ENCODE measurements at regions not wholly inside any gene's neighbourhood (a gene's known extent, or its start where the extent isn't known, plus 50 kb on each side); places are given as distances from the start of the nearest gene placed in this dataset.
"Not testable (repeated sequence)": the region's sequence is repeated elsewhere in the genome, so short reads cannot be mapped to it uniquely, and the experiment has no call there.

- DNase-seq = no peak
Measured at GRCh38 chr4:179595671-179596410, 2153.6 kb upstream of the AGA start.

DNA sequence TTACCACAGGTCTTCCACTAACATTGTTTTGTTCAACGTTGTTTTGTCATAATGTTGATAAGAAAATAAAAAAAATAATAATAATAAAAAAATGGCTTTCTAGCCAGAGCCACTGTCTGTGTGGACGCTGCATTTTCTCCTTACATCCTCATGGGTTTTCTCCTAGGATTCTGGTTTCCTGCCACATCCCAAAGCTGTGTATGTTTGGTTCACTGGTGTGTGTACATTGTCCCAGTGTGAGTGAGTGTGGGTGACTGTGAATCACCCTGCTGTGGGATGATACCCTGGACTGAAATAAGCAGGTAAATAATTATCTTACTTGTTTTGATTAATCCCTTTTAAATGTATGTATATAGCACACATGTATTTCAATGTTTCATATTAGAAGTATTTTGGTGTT lies 2154.4 kb upstream of the AGA start:
- DNase-seq = no peak

GRCh38 chr4:179597301-179597700 lies 2155.1 kb upstream of the AGA start:
- no peak for DNase-seq

GRCh38 chr4:179601671-179602070 lies 2159.4 kb upstream of the AGA start:
- no peak for DNase-seq

DNA sequence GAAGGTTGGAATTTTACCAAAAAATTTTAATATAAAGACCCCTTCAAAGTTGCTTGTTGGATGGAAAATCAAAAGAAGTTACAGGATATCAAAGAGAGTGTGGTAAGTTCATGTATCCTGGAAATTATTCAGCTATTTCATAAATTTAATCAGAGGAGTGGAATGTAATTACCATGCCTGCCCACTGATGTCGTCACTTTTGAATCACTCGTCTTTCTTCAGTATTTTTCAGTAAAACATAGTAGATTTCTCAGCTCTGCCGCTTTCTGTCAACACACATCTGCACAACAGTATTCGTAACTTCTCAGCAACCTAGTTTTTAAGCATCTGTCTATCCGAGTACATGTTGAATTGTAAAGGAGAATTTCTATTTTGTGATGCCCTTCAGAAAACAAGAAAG lies 2163.0 kb upstream of the AGA start:
- no peak for DNase-seq

GRCh38 chr4:179607003-179607402 lies 2164.8 kb upstream of the AGA start:
- DNase-seq = no peak

- no peak for DNase-seq
Measured at GRCh38 chr4:179615704-179616103, 2173.5 kb upstream of the AGA start.

GRCh38 chr4:179618966-179619365 lies 2176.7 kb upstream of the AGA start:
- DNase-seq = no peak

DNA sequence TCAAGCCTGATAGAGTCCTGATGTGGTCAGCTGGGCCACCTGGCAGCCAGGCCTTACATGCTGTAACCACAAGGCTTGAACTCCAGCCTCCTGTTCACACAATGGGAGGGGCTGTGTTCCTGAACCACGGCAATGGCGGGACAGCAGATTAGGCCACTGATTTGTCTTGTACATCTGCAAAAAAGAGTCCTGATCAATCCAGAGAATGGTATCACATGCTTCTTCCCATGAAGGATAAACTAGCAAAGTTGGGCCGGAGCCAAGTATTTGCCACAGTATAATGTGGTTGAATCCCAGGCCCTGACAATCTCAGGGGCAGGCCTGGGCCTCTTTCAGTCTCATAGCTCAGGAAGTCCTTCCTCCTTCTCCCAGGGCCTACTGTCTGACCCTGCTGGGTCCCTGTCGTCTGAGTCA lies 2182.5 kb upstream of the AGA start:
- DNase-seq = no peak

- DNase-seq = no peak
Measured at GRCh38 chr4:179625406-179625805, 2183.2 kb upstream of the AGA start.

DNA sequence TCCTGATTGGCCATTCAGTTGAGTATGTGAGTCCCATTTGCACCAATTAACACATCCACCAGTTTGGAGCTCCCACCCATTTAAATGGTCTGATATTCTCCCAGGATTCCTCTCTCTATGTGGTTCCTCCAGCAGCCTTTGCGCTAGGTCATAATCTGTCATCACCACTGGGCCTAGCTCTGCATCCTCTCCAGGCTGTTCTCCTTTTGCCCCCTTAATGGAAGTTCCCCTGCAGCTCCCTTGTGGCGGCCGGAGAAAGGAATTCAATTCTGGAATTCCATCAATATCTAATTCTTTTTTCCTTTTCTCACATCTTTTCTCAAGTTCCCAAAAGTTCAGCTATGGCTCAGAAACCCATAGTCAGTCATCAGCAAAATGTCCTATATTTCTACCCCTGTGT lies 2184.4 kb upstream of the AGA start:
- DNase-seq = no peak

DNA sequence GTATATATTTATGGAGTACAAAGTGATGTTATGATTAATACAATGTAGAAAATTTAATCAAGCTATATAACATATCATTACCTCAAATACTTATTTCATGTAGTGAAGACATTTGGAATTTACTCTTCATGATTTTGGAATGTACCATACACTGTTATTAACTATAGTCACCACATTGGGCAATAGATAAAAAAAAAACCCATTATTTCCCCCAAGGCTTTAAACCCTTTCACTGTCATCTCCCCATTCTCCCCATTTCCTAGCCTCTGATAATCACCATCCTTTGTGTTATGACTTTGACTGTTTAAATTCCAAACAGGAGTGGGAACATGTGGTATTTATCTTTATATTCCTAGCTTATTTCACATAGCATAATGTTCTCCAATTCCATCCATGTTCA lies 2189.1 kb upstream of the AGA start:
- DNase-seq = no peak

DNA sequence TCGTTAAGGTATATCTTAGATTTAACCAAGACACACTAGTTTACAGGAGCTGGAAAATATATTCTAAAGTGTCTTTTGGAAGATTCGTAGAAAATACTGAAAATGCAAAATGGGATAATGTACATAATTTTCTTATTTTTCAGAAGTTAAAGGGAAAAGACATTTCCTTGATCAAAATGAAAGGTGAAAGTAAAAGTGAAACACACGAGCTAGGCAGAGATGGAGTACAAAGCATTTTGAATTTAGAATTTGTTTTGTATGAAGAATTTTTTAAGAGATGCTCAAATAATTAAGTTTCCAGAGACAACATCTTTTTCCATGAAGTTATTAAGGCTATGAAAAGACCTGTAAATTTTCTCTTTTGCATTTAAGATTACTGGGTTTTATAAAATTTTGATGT lies 2192.6 kb upstream of the AGA start:
- DNase-seq = no peak

DNA sequence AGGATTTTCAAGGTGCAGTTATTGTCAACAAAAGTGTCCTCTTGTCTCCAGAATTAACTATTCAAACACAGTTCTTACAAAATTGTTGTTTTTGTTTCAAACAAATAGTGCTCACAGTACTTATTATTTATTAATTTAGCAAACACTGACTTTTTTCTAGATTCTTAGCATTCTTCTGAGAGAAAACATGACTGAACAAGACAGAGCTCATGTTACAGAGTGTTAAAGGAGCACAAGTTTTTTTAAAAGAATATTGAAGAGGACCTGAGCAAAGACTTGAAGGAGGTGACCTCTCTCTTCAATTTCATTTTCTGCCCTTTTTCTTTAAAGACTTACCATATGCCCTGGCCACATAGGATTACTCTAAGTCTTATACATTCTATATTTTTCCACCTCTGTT lies 2220.3 kb upstream of the AGA start:
- DNase-seq = no peak

DNA sequence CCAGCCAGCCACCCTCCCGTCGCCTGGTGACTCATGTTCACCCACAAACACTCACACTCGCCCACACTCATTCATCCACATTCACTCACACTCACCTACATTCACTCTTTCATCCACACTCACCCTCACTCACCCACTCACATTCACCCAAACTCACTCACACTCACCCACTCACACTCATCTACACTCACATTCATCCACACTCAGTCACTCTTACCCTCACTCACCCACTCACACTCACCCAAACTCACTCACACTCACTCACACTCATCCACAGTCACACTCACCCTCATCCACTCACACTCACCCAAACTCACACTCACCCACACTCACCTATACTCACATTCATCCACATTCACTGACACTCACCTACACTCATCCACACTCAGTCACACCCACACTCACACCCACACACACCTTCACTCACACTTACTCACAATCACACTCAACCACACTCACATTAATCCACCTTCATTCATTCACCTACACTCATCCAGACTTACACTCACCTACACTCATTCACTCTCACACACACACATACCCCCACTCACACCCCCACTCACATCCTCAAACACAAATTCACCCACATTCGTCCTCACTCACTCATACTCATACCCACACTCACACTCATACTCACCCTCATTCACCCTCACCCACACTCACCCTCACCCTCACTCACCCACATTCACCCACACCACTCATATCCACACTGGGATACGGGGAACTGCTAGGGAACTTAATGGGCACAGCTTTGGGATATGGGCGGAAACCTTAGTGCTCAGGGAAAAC lies 2221.6 kb upstream of the AGA start:
- no peak for DNase-seq

- DNase-seq = no peak
Measured at GRCh38 chr4:179664430-179665027, 2222.3 kb upstream of the AGA start.

- DNase-seq = no peak
Measured at GRCh38 chr4:179666226-179666625, 2224.0 kb upstream of the AGA start.

DNA sequence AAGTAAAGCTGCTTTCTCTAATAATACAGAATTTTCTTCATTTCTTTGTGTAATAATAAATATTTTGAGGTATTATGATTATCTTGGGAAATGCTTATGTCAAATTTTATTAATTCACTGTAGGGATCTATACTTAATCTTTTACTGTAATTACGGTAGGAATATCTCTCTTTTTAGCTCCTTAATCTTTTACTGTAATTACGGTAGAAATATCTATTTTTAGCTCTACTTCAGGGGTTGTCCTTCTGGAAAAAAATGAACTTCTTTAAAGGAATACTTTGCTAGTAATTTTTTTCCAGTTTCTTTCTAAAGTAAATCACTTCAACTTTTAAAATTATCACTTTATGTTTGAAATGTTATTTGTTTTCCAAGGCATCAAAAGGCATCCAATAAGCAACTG lies 2229.4 kb upstream of the AGA start:
- no peak for DNase-seq

GRCh38 chr4:179678093-179678814 lies 2236.0 kb upstream of the AGA start:
- DNase-seq = no peak

GRCh38 chr4:179683661-179684060 lies 2241.4 kb upstream of the AGA start:
- not testable (repeated sequence) for DNase-seq

DNA sequence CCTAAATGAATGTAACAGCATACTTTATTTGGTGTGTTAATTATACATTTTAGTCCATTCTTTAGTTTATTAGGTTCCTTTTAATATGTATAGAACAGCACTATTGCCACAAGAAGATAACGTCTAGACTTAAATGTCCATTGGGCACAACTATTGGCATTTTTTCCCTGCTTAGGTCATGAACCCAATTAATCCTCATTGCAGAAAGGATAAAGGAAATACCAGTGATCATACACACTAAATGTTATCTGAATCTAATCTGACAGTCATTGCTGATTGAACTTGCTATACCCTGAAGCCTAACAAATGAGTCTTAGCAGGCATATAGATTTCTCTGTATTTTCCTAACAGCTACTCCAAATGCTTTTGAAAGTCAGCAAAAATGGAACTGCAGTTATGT lies 2250.0 kb upstream of the AGA start:
- DNase-seq = no peak

DNA sequence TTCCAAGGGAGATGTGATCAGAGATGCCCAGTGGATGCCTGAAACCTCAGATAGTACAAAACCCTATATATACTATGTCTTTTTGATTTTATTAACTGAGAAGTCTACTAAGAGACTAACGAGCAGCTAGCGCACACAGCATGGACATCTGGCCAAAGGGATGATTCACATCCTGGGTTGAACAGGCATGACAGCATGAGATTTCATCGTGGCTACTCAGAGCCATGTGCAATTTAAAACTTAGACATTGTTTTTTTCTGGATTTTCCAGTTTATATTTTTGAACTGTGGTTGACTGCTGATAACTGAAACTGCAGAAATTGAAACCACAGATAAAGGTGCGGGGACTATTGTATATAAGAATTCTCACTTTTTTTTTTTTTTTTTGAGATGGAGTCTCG lies 2252.9 kb upstream of the AGA start:
- DNase-seq = no peak

DNA sequence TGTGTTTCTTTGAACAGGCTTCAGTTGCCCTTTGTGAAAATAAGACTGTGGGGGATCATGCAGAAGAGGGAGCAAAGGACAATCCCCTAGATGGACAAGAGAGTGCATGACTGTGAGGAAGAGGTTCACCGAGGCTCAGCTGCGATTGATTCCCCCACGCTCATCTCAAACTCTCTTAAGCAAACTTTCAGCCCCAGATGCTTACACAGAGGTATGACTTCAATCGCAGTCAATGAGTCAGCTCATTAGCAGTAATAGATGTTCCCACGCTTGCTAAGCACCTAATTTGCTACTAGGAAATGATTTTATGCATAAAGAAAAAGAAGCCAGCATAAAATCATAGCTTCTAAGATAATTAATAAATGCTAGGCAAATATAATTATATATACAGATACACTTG lies 2256.1 kb upstream of the AGA start:
- DNase-seq = no peak

All from left kidney (tissue), 1 donor.